DMS53 treated with DMSO at 0.1 percent for 48 hours (cell line): ENCODE measurements at regions not wholly inside any gene's neighbourhood (a gene's known extent, or its start where the extent isn't known, plus 50 kb on each side); places are given as distances from the start of the nearest gene placed in this dataset.

ENCODE experiments used
- DNase-seq: peaks from one replicate; lab custom pipeline; 2025; ENCODE audit not compliant: unreplicated experiment; lab: John Stamatoyannopoulos, UW

DNA sequence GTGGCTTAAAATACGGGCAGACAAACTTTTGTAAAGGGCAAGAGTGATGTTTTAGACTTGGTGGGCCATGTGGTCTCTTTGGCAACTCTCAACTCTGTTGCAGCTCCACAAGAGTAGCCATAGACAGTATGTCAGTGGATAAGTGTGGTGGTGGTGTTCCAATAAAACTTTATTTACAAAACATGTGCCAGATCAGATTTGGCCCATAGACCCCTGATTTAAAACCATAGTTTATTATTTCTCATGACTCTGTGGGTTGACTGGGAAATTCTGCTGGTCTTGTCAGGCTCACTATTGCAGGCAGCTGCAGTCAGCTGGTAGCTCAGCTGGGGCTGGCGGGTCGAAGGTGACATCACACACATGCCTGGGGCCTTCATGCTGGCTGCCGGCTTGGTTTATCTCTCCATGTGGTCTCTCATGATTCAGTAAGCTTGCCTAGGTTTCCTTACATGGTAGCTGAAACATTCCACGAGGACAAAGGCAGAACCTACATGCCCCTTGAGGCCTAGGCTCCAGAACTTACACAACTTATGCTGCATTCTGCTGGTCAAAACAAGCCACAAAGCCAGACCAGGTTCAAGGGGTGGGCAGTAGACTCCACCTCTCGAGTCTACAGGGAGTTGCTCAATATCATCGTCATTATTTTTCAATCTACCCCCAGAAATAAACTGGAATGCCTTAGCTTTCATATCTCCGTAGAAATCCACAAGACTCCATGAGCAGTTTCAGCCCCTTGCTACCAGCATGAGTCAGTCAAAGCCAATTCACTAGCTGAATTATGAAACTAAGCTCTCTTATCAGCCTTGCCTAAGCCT, 245.7 kb downstream of the WDR11 start:
- no peak for DNase-seq

DNA sequence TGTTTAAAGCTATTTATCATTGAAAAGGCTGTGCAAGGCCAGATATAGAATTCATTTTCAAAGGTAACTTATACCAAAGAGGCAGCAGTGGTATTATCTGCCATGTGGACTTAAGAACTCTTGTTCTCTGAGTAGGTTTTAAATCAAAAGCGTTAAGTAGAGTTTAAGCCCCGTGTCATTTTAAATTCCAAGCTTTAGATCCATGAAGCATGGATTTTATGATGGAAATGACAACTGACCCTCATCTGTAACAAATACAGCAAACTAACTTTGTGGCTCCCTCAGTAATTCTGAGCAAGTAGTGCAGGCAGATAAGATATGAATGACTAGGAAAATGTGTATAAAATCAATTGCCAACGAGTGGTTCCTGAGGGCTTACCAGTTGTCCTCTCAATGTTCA, 247.0 kb downstream of the WDR11 start:
- no peak for DNase-seq

DNA sequence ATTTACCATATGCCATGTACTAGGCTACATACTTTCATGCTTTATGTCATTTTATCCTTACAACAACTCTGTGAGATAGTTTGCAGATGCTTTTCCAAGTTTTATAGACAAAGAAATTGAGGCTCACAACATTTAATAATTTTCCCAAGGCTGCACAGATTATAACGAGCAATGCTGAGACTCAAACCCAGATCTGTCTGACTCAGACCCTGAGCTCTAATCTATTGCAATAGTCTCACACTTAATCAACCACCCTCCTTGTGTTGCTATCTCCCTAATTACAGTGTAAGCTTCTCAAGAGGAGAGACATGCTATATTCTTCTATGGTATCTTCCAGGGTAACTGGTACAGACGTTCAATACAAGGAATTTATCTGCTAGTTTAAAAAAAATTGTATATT, 247.6 kb downstream of the WDR11 start:
- no peak for DNase-seq

DNA sequence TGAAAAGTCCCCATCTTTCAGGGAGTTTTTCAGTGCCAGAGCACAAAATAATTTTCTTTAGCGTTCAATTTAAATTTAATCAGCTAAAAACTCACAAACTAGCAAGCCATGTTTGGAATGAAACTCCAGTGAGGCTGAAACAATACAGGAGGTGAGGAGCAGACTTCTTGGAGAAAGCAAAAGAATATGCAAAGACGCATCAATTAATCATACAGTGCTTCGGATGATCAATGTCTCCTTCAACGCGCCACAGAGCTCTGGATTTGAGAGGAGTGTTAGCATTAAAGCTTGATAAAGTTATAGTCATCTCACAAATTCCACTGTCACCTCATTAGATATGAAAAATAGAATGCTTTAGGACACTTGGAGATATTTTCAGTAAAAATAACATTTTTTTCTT, 248.0 kb downstream of the WDR11 start:
- no peak for DNase-seq

DNA sequence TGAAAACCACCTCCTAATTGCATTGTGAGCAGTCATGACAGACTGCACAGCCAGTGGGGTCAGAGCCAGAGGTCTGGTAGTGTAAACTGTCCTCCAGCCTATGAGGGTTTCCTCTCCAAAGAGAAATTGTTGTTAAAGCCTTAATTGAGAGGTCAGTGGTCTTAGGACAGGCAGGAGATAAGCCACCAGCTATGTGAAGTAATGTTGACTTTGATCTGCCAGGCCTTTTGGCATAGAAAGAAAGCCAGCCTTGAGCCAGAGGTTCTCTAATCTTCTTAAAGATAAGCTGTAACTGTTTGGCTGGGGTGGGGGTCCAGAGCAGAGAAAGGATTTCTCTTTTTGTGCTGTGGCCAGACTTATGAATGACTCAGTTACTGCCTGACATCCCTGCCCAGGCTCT, 248.4 kb downstream of the WDR11 start:
- no peak for DNase-seq

DNA sequence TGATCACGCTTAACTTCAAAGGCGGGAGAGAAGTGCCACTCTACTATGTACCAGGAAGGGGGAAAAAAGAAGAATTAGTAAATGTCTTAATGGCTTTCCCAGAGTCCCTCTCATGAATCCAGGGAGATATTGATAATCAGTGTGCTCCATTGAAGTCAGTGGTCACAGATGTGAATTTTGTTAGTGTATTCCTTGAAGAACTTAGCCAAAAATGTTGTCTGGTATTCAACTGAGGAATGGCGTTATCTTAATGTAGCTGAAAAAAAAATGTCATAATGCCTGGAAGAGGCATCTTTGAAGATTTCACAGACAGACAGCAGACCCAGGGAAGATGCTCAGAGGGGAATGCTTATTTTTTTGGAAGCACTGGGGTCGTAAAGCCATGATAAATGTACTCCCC, 250.4 kb downstream of the WDR11 start:
- no peak for DNase-seq

DNA sequence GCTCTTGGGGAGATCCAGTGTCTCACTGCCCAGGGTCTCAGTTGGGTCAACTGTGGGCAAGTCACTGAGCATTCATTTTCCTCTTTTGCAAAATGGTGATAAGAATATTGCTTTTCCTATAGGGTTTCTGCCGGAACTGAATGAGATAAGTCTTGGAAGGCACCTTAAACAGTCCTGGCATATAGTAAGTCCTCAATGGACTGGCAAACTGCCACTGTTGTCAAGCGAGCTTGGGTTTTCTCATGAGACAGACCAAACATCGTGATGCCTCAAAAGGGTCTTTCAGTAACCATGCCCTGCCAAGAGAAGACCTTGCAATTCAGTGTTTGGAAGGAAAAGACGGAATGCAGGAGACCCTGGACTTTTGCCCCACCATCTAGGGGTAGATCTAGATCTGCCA, 251.5 kb downstream of the WDR11 start:
- DNase-seq: no peak

DNA sequence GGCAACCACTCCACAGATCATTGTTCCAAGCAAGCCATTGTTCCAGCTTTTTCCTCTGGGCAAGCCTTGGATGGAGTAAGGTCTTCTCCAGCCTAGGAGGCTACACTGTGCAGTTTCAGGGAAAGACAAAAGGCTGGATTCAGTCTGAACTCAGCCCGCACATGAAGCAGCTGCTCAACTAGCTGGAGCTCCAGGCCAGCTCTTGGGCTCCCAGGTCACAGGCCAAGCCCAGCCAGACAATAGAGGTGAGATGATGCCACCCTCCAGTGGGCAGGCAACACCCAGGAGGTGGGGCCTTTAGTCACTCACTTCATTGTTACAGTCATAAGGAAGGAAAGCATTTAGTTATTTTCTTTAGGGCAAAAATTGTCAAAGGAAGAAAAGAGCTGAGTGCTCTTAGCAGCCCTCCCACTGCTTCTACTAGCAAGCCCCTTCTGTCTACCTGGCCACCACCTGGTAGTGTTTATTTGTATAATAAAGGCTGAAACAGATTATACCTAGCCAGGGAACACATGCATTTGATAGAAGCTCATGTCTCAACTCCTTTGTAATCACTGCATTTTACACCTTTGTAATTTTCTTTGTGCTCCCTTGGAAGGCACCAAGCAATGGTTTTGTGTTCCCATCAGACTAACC, 253.4 kb downstream of the WDR11 start:
- no peak for DNase-seq

DNA sequence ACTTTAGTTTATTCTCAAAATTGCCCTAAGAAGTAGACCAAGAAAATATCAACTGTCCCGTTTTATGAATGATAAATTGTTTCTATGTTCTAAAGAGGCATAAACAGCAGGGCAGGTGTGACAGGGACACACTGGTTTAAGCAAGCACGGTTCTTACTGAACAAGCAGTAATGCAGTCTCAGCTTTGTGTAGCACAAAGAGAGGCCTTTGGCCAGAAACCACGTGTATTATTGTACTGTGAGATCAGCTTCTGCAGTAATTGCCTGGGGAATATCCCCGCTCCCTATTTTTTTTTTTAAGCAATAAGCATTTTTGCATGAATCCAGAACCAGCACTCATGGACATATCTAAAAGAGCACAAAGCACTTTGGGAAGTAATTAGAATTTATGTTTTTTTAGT, 255.4 kb downstream of the WDR11 start:
- DNase-seq: no peak

DNA sequence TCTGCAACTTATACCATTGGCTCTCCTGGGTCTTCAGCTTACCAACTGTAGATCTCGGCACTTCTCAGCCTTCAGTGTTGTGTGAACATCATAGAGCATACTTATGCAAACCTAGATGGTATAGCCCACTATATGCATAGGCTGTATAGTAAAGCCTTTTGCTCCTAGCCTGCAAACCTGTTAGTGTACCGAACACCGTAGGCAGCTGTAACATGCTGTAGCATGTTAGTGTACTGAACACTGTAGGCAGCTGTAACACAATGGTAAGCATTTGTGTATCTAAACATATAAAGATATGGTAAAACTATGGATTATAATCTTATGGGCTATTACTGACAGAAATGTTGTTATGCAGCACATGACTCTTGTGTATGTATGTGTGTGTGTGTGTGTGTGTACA, 256.9 kb downstream of the WDR11 start:
- DNase-seq: no peak

DNA sequence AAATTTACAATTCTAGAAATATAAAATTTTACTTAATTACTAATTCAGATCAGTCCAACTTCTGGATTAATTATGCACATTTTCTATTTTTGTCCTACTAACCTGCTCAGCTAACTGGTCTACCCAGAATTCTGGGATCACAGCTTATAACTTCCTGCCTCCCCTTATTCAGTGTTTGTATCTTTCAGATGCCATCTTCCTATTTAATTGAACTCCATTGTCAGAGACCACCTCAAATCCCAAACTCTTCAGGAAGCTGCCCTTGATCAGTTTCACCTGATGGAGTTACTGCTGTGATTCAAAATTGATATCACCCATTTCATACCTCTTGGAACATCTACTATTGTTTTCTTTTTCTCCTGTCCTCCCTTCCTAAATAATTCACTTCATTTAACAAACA, 259.2 kb downstream of the WDR11 start:
- DNase-seq: no peak

DNA sequence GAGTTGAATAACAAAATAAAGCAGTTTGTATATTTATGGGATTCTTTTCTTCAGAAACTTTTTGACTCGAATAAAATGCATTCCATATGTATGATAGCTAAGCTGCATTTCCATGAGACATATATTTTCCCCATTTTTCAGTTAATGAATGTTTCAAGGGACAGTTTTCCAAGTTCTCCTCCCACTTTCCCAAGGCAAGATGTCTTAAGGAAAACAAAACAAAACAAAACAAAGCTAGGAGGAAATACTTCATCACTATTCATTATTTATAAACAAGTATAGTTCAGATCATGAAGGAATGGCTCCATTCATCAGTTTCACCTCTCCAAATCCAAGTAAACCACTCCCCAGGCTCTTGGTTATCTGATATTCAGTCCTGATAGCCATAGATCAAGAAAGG, 261.0 kb downstream of the WDR11 start:
- DNase-seq: no peak

DNA sequence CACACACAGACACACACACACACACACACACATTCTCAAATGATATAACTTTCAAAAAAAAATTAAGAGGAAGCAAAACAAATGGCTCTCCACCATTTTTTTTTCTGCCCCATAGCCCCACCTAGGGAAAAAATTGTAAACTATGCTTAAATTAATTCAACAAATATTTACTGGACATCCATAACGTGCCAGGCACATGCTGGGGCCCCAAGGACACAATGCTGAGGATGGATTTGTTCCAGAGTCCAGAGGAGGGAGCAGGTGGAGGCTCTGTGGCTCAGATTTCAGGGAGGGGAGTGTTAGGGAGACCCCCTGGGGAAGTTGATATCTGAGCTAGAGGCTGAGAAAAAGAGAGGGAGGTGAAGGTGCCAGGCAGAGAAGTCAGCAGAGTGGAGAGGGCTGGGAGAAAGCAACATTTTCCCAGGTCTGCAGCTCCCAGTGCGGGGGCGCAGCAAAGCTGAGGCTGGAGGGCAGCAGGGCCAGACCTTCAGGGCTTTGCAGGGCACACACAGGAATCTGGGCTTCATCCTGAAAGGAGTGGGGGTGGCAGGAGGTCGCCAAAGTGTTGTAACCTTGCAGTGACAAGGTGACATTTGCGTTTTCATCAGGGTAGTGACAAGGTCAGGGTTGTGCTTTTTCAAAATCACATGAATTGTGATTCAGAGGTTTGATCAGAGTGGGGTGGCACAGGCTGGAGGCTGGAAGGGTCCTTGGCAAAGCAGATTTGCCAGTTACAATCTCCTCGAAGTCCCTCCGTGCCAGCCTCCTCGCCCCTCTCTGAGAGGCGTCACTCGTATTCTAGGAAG, 261.6 kb downstream of the WDR11 start:
- DNase-seq: no peak

DNA sequence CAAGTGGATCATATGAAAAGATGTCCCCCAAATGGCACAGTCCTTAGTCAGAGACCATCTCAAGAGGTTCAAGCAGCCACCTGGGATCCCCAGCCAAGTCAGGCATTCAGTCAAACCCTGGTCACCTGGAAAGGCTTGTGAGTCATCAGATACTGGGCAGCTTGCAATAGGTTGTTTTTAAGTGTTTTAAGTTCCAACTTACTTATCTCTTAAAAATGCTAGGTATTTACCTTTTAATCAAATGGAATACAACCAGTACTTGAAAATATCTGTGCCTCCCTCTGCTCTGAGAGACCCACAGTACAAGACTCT, 262.2 kb downstream of the WDR11 start:
- no peak for DNase-seq

DNA sequence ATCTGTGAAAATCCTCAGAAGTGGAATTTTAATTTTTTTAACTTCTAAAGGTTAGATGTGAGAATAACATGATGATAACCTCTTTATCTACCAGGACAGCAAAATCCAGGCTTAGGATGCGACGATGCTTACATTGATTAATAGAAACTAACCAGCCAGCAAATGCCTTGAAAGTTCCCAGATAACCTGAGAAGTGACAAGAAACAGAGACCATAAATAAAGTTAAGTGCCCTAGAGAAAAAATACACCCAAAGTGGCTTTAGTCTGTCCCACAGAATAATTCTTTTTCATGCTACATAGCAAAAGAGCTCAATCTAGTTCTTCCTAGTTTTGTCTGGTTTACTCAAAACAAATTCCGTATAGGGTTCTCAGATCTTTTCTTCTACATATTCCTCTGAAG, 262.7 kb downstream of the WDR11 start:
- DNase-seq: no peak

DNA sequence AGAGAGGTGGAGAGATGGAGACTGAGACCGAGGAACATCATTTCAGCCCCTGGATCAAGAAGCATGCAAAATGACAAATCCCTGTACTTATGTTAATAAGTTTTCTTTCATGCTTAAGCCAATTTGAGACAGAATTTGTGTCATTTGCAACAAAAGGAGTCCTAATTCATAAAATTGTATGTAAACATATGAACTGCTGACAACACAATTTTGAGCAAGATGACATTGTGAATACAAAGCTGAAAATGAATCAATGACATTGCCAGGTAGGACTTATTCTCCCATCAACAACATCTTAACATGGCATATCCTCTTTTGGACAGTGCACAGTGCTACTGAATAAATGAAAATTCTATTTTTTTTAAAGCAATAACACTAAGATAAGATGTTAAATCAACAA, 264.0 kb downstream of the WDR11 start:
- DNase-seq: no peak

DNA sequence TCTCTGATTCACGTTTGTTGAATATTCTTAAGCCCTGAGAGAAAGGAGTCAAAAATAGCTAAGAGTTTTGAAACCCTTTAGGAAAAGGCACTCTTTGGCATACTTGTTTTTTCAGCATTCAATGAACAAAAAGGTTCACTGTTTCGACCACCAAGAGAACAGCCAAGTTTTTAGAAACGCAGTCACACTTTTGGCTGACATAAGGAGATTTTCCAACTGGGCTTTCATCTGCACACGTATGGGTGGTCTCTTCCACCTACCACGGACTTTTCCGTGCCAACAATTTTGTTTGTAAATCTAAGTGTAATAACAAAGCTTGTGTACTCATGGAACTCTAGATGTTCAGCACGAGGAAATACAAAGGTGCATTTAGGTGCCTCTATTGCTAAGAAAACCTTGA, 270.3 kb downstream of the WDR11 start:
- no peak for DNase-seq

DNA sequence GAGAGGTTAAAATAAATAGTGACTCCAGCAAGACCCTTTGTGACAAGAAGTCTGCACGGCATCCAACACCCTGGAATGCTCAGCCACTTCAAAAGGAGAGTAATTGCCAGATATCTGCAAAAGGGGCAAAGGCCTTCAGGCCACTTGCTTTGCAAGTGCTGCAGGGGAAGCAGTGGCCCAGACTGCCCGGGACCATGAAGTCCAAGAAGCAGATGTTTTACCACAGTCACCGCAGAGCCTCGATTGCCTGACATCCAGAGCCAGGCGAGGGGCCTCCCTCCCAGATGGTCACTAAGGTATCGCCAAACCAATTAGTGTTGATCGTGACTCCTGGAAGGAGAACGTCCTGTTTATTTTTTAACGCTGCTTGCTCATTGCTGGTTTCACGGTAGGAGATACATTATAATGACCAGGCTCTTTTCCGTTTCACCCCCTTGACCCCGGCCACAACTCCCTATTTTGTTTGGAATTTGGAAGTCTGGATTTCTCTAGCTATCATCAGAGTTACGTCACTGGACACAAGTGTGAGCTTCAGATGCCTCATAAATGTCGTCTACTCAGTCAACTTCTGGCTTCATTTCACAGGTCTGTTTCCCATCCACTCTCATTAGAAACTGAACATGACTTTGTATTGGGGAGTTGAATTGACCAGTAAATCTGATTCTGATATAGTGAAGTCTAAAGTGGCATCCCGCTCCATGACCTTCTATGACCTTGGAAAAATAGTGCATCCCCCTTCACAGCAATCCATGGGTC, 276.2 kb downstream of the WDR11 start:
- no peak for DNase-seq

DNA sequence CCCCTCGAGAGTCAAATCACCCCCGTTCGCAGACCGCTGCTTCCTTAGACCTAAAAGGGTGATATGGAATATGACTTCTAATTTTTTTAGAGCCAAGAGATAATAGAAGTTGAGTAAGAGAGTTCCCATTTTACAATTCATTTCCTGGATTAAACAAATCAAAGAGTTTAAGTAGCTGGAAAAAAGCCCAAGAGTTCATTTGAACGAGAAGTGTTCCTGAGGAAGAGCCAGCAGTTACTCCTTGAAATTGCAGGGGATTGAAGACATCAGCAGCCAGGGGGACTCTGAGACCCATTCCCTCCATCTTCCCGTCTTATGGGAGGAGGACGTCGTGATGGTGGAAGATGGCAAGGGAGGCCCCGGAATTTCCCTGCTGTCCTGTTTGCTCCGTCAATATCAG, 277.0 kb downstream of the WDR11 start:
- DNase-seq: no peak

DNA sequence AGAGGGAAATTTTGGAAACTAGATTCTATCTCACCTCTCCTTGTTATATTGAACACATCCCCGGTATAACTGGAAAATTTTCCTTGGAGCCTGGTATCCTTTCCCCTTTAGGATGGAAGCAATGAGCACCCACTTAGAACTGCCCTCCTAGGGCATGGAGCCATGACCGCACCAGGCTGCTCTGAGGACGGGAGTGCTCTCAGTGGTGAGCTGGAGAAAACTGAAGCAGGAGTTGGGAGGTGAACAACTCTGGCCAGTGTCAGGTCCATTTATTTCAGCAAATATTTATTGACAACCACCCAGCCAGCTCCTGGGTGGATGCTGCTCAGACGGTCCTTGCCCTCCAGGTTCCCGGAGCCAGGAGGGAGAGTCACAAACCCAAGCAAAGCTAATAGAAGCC, 278.1 kb downstream of the WDR11 start:
- no peak for DNase-seq

DNA sequence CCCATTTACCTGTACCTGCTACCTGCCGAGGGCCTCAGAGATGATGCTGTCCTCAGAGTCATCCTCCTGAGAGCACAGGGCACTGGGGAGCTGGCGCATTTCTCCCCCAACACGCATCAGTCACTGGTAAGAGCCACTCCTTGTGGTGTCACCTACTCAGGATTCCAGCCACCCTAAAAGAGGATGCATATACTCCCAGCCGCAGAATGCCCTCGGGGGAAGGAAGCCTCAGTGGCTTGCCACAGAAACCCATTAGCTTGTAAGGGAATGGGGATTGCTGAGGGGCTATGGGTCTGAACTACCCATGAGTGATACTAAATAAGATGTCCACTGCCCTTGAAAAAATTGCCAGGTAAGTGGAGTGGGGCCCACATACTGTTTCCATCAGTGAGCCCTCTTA, 279.2 kb downstream of the WDR11 start:
- DNase-seq: no peak

DNA sequence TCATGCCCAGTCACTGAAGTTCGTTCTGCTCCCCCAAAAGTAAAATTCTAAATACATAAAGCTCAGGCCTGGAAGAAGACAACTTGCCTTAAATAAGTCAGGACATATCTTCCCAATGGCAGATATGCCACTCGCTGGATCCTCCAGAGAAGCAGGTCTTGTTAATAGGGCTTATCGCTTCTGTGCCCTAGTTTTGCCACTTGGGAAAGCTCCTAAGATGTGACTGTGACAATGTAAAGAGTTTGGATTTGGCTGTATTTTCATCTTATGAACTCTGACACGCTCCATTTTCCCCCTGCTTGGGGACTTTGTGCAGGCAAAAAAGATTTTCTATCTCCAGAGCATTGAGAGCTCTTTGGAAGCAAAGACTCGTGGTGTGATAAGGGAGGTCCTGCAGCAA, 279.9 kb downstream of the WDR11 start:
- no peak for DNase-seq
